ENCODE measurements at regions not wholly inside any gene's neighbourhood (a gene's known extent, or its start where the extent isn't known, plus 50 kb on each side); places are given as distances from the start of the nearest gene placed in this dataset.

DNA sequence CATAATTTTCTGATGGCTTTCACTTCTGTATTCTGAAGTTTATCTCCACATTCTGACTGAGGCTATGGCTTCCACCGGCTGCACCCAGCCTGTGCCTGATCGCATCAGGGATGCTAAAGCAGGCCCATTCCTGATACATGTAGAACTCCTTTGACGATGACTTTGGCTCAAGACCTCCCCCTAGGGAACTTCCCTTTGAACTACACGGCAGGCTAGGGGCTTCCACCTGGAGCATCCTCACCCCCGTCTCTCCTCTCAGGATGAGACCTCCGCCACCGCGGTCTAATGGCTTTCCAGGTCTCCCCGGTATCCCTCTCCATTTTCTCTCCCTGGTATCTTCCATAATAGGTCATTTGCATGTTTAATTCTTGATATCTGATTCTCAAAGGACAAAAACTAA, 214.9 kb upstream of the CHST9 start:
- H3K4me1 ChIP-seq (ENCODE audit: insufficient read depth, insufficient read length), result no peaks in the 10 kb centered on the region
- TF ChIP-seq ZNF274 (IDR thresholded peaks at IDR 0.05; ENCODE audit: low read depth, low read length) (no peak), SUZ12 (IDR thresholded peaks at IDR 0.05; ENCODE audit: extremely low read depth, insufficient read depth, insufficient read length) (no peak), YY1 (IDR thresholded peaks at IDR 0.05; ENCODE audit: insufficient read depth, insufficient read length) (no peak)
- H3K27me3 ChIP-seq (ENCODE audit: insufficient read depth, insufficient read length), result no peaks in the 10 kb centered on the region
- H3K9ac ChIP-seq (ENCODE audit: insufficient read length, low read depth), result no peak overlapping the region
- no peaks in the 10 kb centered on the region for H3K9me3 ChIP-seq (ENCODE audit: insufficient read depth, low read length)
- no peak overlapping the region for H3K4me3 ChIP-seq (ENCODE audit: insufficient read length, low read depth)
- no peaks in the 10 kb centered on the region for H3K36me3 ChIP-seq (ENCODE audit: insufficient read depth, insufficient read length, low read length)
- DNase-seq (ENCODE audit: low read depth, low spot score), result no peak

DNA sequence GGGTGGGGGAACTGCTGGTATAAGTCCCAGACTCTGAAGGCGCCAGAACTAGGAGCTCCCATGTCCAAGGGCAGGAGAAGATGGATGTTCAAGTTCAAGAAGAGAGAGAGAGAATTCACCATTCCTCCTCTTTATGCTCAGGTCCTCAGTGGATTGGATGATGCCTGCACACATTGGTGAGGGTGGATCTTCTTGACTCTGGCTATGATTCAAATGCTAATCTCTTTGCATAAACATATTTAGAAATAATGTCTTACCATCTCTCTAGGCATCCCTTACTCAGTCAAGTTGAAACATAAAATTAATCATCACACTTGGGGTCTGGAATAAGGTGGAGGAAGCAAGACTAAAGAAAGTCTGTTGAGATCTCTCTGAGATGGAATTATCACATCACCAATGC, 210.6 kb upstream of the CHST9 start:
- Histone ChIP-seq H3K9me3 (ENCODE audit: insufficient read depth, low read length) (no peaks in the 10 kb centered on the region), H3K27me3 (ENCODE audit: insufficient read depth, insufficient read length) (no peaks in the 10 kb centered on the region), H3K4me3 (ENCODE audit: insufficient read length, low read depth) (no peak overlapping the region), H3K4me1 (ENCODE audit: insufficient read depth, insufficient read length) (no peaks in the 10 kb centered on the region), H3K36me3 (ENCODE audit: insufficient read depth, insufficient read length, low read length) (no peaks in the 10 kb centered on the region), H3K9ac (ENCODE audit: insufficient read length, low read depth) (no peak overlapping the region)
- DNase-seq (ENCODE audit: low read depth, low spot score), result no peak
- TF ChIP-seq YY1 (IDR thresholded peaks at IDR 0.05; ENCODE audit: insufficient read depth, insufficient read length) (no peak), SUZ12 (IDR thresholded peaks at IDR 0.05; ENCODE audit: extremely low read depth, insufficient read depth, insufficient read length) (no peak), ZNF274 (IDR thresholded peaks at IDR 0.05; ENCODE audit: low read depth, low read length) (no peak)

DNA sequence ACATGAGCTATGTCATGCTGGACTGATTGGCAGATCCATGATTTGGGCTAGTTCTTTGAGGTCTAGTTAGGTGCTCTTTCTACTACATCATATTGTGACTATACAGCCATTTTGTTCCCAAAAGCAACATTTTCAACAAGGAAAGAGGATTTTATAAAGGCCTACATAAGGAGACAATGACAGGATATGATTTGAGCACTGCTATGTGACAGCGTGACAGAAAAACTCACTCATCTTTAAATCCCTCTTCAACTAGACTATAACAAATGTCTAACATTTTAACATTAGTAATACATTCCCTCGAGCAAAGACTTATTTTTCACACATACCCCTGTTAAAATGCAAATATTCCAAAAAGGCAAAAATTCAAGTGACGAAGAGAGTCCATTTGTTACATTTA, 209.6 kb upstream of the CHST9 start:
- Histone ChIP-seq H3K9ac (ENCODE audit: insufficient read length, low read depth) (no peak overlapping the region), H3K27me3 (ENCODE audit: insufficient read depth, insufficient read length) (no peaks in the 10 kb centered on the region), H3K4me3 (ENCODE audit: insufficient read length, low read depth) (no peak overlapping the region), H3K4me1 (ENCODE audit: insufficient read depth, insufficient read length) (no peaks in the 10 kb centered on the region), H3K36me3 (ENCODE audit: insufficient read depth, insufficient read length, low read length) (no peaks in the 10 kb centered on the region), H3K9me3 (ENCODE audit: insufficient read depth, low read length) (no peaks in the 10 kb centered on the region)
- DNase-seq (ENCODE audit: low read depth, low spot score), result no peak
- TF ChIP-seq SUZ12 (IDR thresholded peaks at IDR 0.05; ENCODE audit: extremely low read depth, insufficient read depth, insufficient read length), result no peak
- TF ChIP-seq ZNF274 (IDR thresholded peaks at IDR 0.05; ENCODE audit: low read depth, low read length), result no peak
- TF ChIP-seq YY1 (IDR thresholded peaks at IDR 0.05; ENCODE audit: insufficient read depth, insufficient read length), result no peak

DNA sequence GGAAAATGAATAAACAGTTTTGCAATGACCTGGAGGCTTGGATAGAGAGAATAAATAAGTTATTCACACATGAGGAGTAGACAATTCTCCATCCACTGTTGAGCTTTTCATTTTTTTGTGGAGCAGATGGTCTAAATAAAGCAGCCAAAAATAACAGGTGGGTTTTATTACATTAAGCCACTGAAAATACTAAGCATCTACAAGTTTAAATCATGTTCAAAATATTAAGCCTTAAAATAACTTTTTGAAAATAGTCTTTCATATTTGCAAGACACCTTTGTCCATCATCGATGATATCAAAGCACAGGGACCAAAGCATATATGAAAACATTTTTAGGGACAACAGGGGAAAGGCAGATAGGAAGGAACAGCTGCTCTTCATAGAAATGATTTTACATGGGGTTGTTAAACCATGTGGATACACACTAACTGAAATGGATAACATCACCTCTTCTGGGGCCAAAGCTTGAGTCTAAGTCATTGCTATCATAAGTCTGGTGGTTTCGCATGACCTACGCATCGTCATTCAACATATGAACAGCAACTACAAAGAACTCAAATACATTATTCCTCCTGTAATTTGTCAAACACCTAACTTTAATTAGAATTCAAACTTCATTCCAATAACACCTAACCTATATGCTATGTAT, 197.6 kb upstream of the CHST9 start:
- H3K27me3 ChIP-seq (ENCODE audit: insufficient read depth, insufficient read length), result no peaks in the 10 kb centered on the region
- H3K4me3 ChIP-seq (ENCODE audit: insufficient read length, low read depth), result no peak overlapping the region
- DNase-seq (ENCODE audit: low read depth, low spot score), result no peak
- no peak overlapping the region for H3K9ac ChIP-seq (ENCODE audit: insufficient read length, low read depth)
- H3K4me1 ChIP-seq (ENCODE audit: insufficient read depth, insufficient read length), result no peaks in the 10 kb centered on the region
- no peaks in the 10 kb centered on the region for H3K9me3 ChIP-seq (ENCODE audit: insufficient read depth, low read length)
- TF ChIP-seq ZNF274 (IDR thresholded peaks at IDR 0.05; ENCODE audit: low read depth, low read length) (no peak), SUZ12 (IDR thresholded peaks at IDR 0.05; ENCODE audit: extremely low read depth, insufficient read depth, insufficient read length) (no peak), YY1 (IDR thresholded peaks at IDR 0.05; ENCODE audit: insufficient read depth, insufficient read length) (no peak)
- H3K36me3 ChIP-seq (ENCODE audit: insufficient read depth, insufficient read length, low read length), result no peaks in the 10 kb centered on the region

DNA sequence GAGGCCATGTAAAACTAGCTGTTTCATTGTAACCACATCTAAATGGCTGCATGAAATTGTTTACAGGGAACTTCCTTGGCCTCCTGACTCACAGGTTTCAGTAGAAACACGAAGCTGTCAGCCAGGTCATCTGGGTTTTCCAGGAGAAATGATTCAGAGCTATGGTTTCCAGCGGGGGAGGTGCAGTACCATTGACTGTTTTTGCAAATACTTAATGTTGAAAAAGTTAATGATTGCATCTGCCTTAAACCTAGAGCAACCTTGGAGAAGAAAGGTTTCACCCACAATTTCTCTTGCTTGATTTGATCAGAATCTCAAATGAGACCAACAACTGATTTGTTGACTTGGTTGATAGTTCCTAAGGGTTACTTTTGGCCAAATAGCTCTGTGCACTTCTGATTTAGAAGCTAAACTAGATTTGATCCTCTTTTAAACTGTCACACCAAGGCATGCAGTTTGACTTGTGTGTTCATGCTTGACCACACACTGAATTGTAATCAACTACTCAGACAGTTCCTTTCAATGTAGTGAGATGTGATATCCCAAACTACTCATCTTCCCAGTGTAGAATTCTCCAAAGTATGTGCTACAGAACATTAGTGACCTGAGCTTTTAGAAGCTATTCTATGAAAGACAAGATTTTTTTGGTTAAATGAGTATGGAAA, 193.5 kb upstream of the CHST9 start:
- Histone ChIP-seq H3K9me3 (ENCODE audit: insufficient read depth, low read length) (no peaks in the 10 kb centered on the region), H3K4me3 (ENCODE audit: insufficient read length, low read depth) (no peak overlapping the region), H3K36me3 (ENCODE audit: insufficient read depth, insufficient read length, low read length) (no peaks in the 10 kb centered on the region), H3K27me3 (ENCODE audit: insufficient read depth, insufficient read length) (no peaks in the 10 kb centered on the region), H3K9ac (ENCODE audit: insufficient read length, low read depth) (no peak overlapping the region), H3K4me1 (ENCODE audit: insufficient read depth, insufficient read length) (no peaks in the 10 kb centered on the region)
- no peak for TF ChIP-seq YY1 (IDR thresholded peaks at IDR 0.05; ENCODE audit: insufficient read depth, insufficient read length)
- no peak for TF ChIP-seq ZNF274 (IDR thresholded peaks at IDR 0.05; ENCODE audit: low read depth, low read length)
- no peak for TF ChIP-seq SUZ12 (IDR thresholded peaks at IDR 0.05; ENCODE audit: extremely low read depth, insufficient read depth, insufficient read length)
- no peak for DNase-seq (ENCODE audit: low read depth, low spot score)

DNA sequence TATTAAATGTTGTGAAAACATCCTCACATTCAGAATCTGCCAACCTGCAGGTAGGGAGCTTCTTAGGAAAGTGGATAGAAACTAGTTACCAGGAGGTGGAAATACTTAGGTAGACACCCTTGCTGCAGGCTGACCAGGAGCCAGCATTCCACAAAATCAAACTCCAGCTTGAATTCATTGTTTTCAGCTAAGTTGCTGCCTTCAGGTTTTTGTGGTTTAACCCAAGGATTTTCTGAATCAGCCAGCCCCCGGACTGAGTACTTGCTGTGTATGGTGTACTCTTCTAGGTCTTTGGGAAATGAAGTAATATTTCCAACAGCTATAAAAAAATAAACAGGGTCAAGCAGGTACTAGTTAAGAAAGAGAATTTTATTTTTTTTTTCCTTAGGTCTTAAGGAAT, 192.1 kb upstream of the CHST9 start:
- H3K4me1 ChIP-seq (ENCODE audit: insufficient read depth, insufficient read length), result no peaks in the 10 kb centered on the region
- no peak overlapping the region for H3K4me3 ChIP-seq (ENCODE audit: insufficient read length, low read depth)
- no peaks in the 10 kb centered on the region for H3K36me3 ChIP-seq (ENCODE audit: insufficient read depth, insufficient read length, low read length)
- H3K9ac ChIP-seq (ENCODE audit: insufficient read length, low read depth), result no peak overlapping the region
- DNase-seq (ENCODE audit: low read depth, low spot score), result no peak
- H3K9me3 ChIP-seq (ENCODE audit: insufficient read depth, low read length), result no peaks in the 10 kb centered on the region
- TF ChIP-seq SUZ12 (IDR thresholded peaks at IDR 0.05; ENCODE audit: extremely low read depth, insufficient read depth, insufficient read length), result no peak
- no peak for TF ChIP-seq YY1 (IDR thresholded peaks at IDR 0.05; ENCODE audit: insufficient read depth, insufficient read length)
- TF ChIP-seq ZNF274 (IDR thresholded peaks at IDR 0.05; ENCODE audit: low read depth, low read length), result no peak
- H3K27me3 ChIP-seq (ENCODE audit: insufficient read depth, insufficient read length), result no peaks in the 10 kb centered on the region

DNA sequence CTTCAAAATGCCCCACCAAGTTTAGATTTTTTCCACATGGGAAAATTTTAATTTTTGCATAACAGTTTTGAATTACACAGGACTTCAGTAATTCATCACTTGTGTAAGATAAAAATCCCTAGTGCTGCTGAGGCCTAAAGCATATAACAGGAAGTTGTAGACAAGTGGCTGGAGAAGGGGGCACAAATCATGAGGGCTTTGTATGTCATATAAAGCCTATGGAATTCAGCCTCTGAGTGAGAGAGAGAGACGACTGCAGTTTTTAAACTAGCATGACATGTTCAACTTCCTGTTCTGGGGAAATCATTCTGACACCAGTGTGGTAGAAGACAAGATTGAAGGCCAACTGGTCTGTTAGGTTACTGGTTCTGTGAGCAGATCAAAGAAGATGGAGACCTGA, 187.3 kb upstream of the CHST9 start:
- H3K4me1 ChIP-seq (ENCODE audit: insufficient read depth, insufficient read length), result no peaks in the 10 kb centered on the region
- no peaks in the 10 kb centered on the region for H3K36me3 ChIP-seq (ENCODE audit: insufficient read depth, insufficient read length, low read length)
- no peak overlapping the region for H3K4me3 ChIP-seq (ENCODE audit: insufficient read length, low read depth)
- no peak for TF ChIP-seq SUZ12 (IDR thresholded peaks at IDR 0.05; ENCODE audit: extremely low read depth, insufficient read depth, insufficient read length)
- no peak for TF ChIP-seq ZNF274 (IDR thresholded peaks at IDR 0.05; ENCODE audit: low read depth, low read length)
- TF ChIP-seq YY1 (IDR thresholded peaks at IDR 0.05; ENCODE audit: insufficient read depth, insufficient read length), result no peak
- H3K9ac ChIP-seq (ENCODE audit: insufficient read length, low read depth), result no peak overlapping the region
- H3K9me3 ChIP-seq (ENCODE audit: insufficient read depth, low read length), result no peaks in the 10 kb centered on the region
- no peaks in the 10 kb centered on the region for H3K27me3 ChIP-seq (ENCODE audit: insufficient read depth, insufficient read length)
- no peak for DNase-seq (ENCODE audit: low read depth, low spot score)
